Ovary (tissue), 3 donors: ENCODE measurements at regions not wholly inside any gene's neighbourhood (a gene's known extent, or its start where the extent isn't known, plus 50 kb on each side); places are given as distances from the start of the nearest gene placed in this dataset.

Experiments used
- CTCF ChIP-seq, 3 donors: fragments of 450-650 bp in 2 of 3; fragments of 200-600 bp in 1 of 3; IDR thresholded peaks; one replicate each; pipeline versions ENCODE4 v1.5.1 to v1.8.0; 2016 to 2022; ENCODE audit warnings: antibody characterized with exemption in 3 of 3, mild to moderate bottlenecking in 1 of 3
- EP300 ChIP-seq: sonication (generic); formaldehyde crosslinking; IDR thresholded peaks from one replicate; pipeline ENCODE4 v1.6.1; 2017; ENCODE audit warnings: antibody characterized with exemption
- donor health status: DM: no; HTN: no; CAD: no.

GRCh38 chr5:102627315-102627714, 127.8 kb upstream of the PAM start:
- TF ChIP-seq EP300 = no peak
- TF ChIP-seq CTCF (IDR thresholded peaks at IDR 0.05) = no peak
